IMR-90 (cell line): ENCODE measurements at regions not wholly inside any gene's neighbourhood (a gene's known extent, or its start where the extent isn't known, plus 50 kb on each side); places are given as distances from the start of the nearest gene placed in this dataset.

Experiments used
- ATAC-seq: fragments of 200-7000 bp; cut with Tn5 transposase; 2 replicates; pipeline ENCODE4 v1.9.1; 2020; ENCODE audit warnings: low read depth, mild to moderate bottlenecking, moderate library complexity
- BruUV-seq: library from RNA; stranded (reverse); fragments of 400-500 nt; replicated peaks from 2 replicates; lab custom pipeline; 2021; lab: Mats Ljungman, UMichigan
- CTCF ChIA-PET: fragments of 300-600 bp; formaldehyde crosslinking; extraction: SDS; loops from one replicate; lab custom pipeline; 2021; ENCODE audit warnings: antibody characterized with exemption; lab: Yijun Ruan, JAX
- POLR2A ChIA-PET: fragments of 300-600 bp; sonication (Branson Sonifier 250); formaldehyde crosslinking; loops from one replicate; lab custom pipeline; 2022; ENCODE audit warnings: antibody characterized with exemption; ENCODE audit not compliant: unreplicated experiment; lab: Charles Lee
- DNase-seq: peaks from one replicate; pipeline ENCODE4 v3.0.0; 2013
- H2AFZ ChIP-seq: replicated peaks from 2 replicates; pipeline ENCODE3; 2013; ENCODE audit warnings: low read length, mild to moderate bottlenecking; ENCODE audit not compliant: poor library complexity
- H2AK5ac ChIP-seq: 2 replicates; pipeline ENCODE4 v1.6.1; 2013; ENCODE audit warnings: low read depth, low read length, inconsistent platforms
- H2AK9ac ChIP-seq: replicated peaks from 2 replicates; pipeline ENCODE3; 2013; ENCODE audit warnings: mild to moderate bottlenecking, low read depth, low read length, moderate library complexity; ENCODE audit not compliant: poor library complexity
- H2BK120ac ChIP-seq: 2 replicates; pipeline ENCODE4 v1.6.1; 2013; ENCODE audit warnings: low read depth, low read length, inconsistent platforms
- H2BK15ac ChIP-seq: 3 replicates; pipeline ENCODE4 v1.6.1; 2013; ENCODE audit warnings: low read depth, low read length, inconsistent platforms
- H2BK20ac ChIP-seq: 2 replicates; pipeline ENCODE4 v1.6.1; 2013; ENCODE audit warnings: low read depth, mild to moderate bottlenecking, inconsistent platforms, low read length, moderate library complexity
- H2BK5ac ChIP-seq: 2 replicates; pipeline ENCODE4 v1.6.1; 2013; ENCODE audit warnings: mild to moderate bottlenecking, low read depth, low read length, inconsistent platforms; ENCODE audit not compliant: poor library complexity, severe bottlenecking
- H3K14ac ChIP-seq: replicated peaks from 2 replicates; pipeline ENCODE4 v1.6.1; 2013; ENCODE audit warnings: low read depth, low read length, inconsistent platforms
- H3K18ac ChIP-seq: 2 replicates; pipeline ENCODE4 v1.6.1; 2013; ENCODE audit warnings: low read depth, low read length, control low read depth
- H3K23ac ChIP-seq: 2 replicates; pipeline ENCODE4 v1.6.1; 2013; ENCODE audit warnings: low read depth, low read length, inconsistent platforms
- H3K27ac ChIP-seq: 2 replicates; pipeline ENCODE4 v1.5.1; 2013; ENCODE audit warnings: mild to moderate bottlenecking, control low read depth, low read length; ENCODE audit not compliant: insufficient read depth
- H3K27me3 ChIP-seq: 2 replicates; pipeline ENCODE4 v1.6.1; 2013; ENCODE audit warnings: low read length; ENCODE audit not compliant: control insufficient read depth, insufficient read depth
- H3K36me3 ChIP-seq: 2 replicates; pipeline ENCODE4 v1.6.1; 2013; ENCODE audit warnings: low read length, mixed read lengths; ENCODE audit not compliant: control insufficient read depth, insufficient read depth
- H3K4ac ChIP-seq: 2 replicates; pipeline ENCODE4 v1.6.1; 2013; ENCODE audit warnings: low read depth, low read length, inconsistent platforms
- H3K4me1 ChIP-seq: 2 replicates; pipeline ENCODE4 v1.6.1; 2013; ENCODE audit warnings: low read length, mixed read lengths; ENCODE audit not compliant: control insufficient read depth, insufficient read depth
- H3K4me2 ChIP-seq: 2 replicates; pipeline ENCODE4 v1.6.1; 2013; ENCODE audit warnings: low read depth, mild to moderate bottlenecking, control low read depth, low read length, moderate library complexity
- H3K4me3 ChIP-seq: 2 replicates; pipeline ENCODE4 v1.5.1; 2013; ENCODE audit warnings: low read depth, mild to moderate bottlenecking, control low read depth, low read length, moderate library complexity; ENCODE audit not compliant: insufficient read depth
- H3K56ac ChIP-seq: 2 replicates; pipeline ENCODE4 v1.6.1; 2013; ENCODE audit warnings: low read length, inconsistent platforms; ENCODE audit not compliant: insufficient read depth; ENCODE audit errors: extremely low read depth
- H3K79me1 ChIP-seq, 2 experiments: 2 replicates each; pipeline ENCODE4 v1.6.1; 2013; ENCODE audit warnings: low read length in 2 of 2, inconsistent platforms in 1 of 2, low read depth in 1 of 2
- H3K9ac ChIP-seq: 2 replicates; pipeline ENCODE4 v1.6.1; 2013; ENCODE audit warnings: low read depth, low read length, control low read depth
- H3K9me1 ChIP-seq: 2 replicates; pipeline ENCODE4 v1.6.1; 2013; ENCODE audit warnings: low read length, inconsistent platforms; ENCODE audit not compliant: insufficient read depth
- H3K9me3 ChIP-seq: 2 replicates; pipeline ENCODE4 v1.6.1; 2013; ENCODE audit warnings: low read length; ENCODE audit not compliant: control insufficient read depth, insufficient read depth
- H4K20me1 ChIP-seq: 2 replicates; pipeline ENCODE4 v1.6.1; 2013; ENCODE audit warnings: low read length, inconsistent platforms; ENCODE audit not compliant: insufficient read depth
- H4K5ac ChIP-seq: 2 replicates; pipeline ENCODE4 v1.6.1; 2013; ENCODE audit warnings: mild to moderate bottlenecking, low read depth, low read length, control low read depth
- H4K8ac ChIP-seq, 2 experiments: 2 replicates each; pipeline ENCODE4 v1.6.1; 2013; ENCODE audit warnings: low read depth in 2 of 2, low read length in 2 of 2, control low read depth in 1 of 2, inconsistent platforms in 1 of 2
- H4K91ac ChIP-seq: 2 replicates; pipeline ENCODE4 v1.6.1; 2013; ENCODE audit warnings: low read depth, low read length, inconsistent platforms; ENCODE audit not compliant: insufficient read depth
- CHD1 ChIP-seq: IDR thresholded peaks from 2 replicates; pipeline ENCODE4 v1.6.1; 2012; ENCODE audit warnings: low read depth, low read length, improper control_type of control experiment
- FOS ChIP-seq: fragments of 150-350 bp; IDR thresholded peaks from 2 replicates; pipeline ENCODE4 v1.6.1; 2016; ENCODE audit warnings: low read depth, low read length
- MAZ ChIP-seq: IDR thresholded peaks from 2 replicates; pipeline ENCODE4 v1.6.1; 2012; ENCODE audit warnings: low read depth, mild to moderate bottlenecking, low read length, improper control_type of control experiment, moderate library complexity, borderline replicate concordance
- MXI1 ChIP-seq: IDR thresholded peaks from 2 replicates; pipeline ENCODE4 v1.6.1; 2012; ENCODE audit warnings: low read depth, mild to moderate bottlenecking, low read length, moderate library complexity, borderline replicate concordance
- NFE2L2 ChIP-seq: fragments of 150-350 bp; IDR thresholded peaks from 2 replicates; pipeline ENCODE4 v1.6.1; 2016; ENCODE audit warnings: low read depth, mild to moderate bottlenecking, low read length
- POLR2A ChIP-seq: IDR thresholded peaks from 2 replicates; pipeline ENCODE4 v1.6.1; 2012; ENCODE audit warnings: mild to moderate bottlenecking, low read depth, low read length
- RAD21 ChIP-seq: IDR thresholded peaks from 2 replicates; pipeline ENCODE4 v1.6.1; 2012; ENCODE audit warnings: low read length, improper control_type of control experiment
- RCOR1 ChIP-seq: IDR thresholded peaks from 2 replicates; pipeline ENCODE4 v1.6.1; 2012; ENCODE audit warnings: mild to moderate bottlenecking, low read length, improper control_type of control experiment; ENCODE audit not compliant: insufficient replicate concordance
- RFX5 ChIP-seq: IDR thresholded peaks from 2 replicates; pipeline ENCODE4 v1.8.0; 2012; ENCODE audit warnings: low read depth, mild to moderate bottlenecking, low read length, moderate library complexity
- USF2 ChIP-seq: fragments of 150-350 bp; IDR thresholded peaks from 2 replicates; pipeline ENCODE4 v1.6.1; 2017; ENCODE audit warnings: mild to moderate bottlenecking, antibody characterized with exemption, low read length, low read depth
- WGBS, 2 experiments: methylation state at CpG; one replicate each; pipeline versions ENCODE4 v1.1.5 to v1.1.7; 2013; ENCODE audit warnings: missing lambda C conversion rate in 2 of 2; ENCODE audit not compliant: insufficient read length in 1 of 2; ENCODE audit errors: extremely low coverage in 2 of 2; 5-methylcytosine and 5-hydroxymethylcytosine counted together
- dilution Hi-C: fragments of 300-500 bp; cut with HindIII; formaldehyde crosslinking; loops from one replicate; pipeline ENCODE4 v1.14.3; 2018; ENCODE audit warnings: low sequenced_read_pairs; ENCODE audit not compliant: unreplicated experiment
- in situ Hi-C: fragments of 300-500 bp; cut with MboI; formaldehyde crosslinking; loops from 3 replicates; pipeline ENCODE4 v1.14.3; 2019; ENCODE audit warnings: low sequenced_read_pairs, inconsistent platforms, mixed read lengths
- intact Hi-C: fragments of 100-400 bp; cut with micrococcal nuclease; formaldehyde crosslinking; loops from 2 replicates; pipeline ENCODE4 v1.10.0; 2022
- TF ChIP-seq, protein P1 (sequence below): conservative IDR thresholded peaks from 2 replicates; pipeline ENCODE4 v1.5.1; 2012; ENCODE audit warnings: mild to moderate bottlenecking, low read depth, low read length, improper control_type of control experiment

DNA sequence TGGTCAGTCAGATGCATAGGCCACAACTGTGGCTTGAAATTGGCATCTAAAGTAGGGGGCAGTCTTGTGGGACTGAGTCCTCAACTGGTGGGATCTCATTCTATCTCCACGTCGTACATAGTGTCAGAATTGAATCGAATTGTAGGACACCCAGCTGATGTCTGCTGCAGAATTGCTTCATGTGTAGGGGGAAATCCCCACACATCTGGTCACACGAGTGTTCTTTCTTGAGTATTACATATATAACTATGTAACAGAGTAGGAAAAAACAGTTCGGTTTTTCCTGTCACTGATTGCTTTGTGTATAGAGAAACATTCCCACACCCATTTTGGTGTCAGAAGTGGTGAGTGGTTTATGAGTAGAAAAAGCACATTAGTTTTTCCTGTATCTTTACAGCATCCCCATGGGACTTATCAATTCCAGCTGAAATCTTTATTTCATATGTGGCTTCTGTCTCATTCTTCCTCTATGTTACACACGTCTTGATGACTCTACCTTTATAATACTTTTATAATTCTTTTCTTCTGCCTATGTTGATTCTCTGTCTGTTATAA, 79.4 kb upstream of the PCGF5 start:
- H2AK5ac ChIP-seq = no peak overlapping the region
- TF ChIP-seq RAD21 (no peak), MXI1 (no peak), CHD1 (no peak), RFX5 (no peak), POLR2A (no peak), RCOR1 (no peak), FOS (no peak), USF2 (no peak), MAZ (no peak), NFE2L2 (no peak)
- TF ChIP-seq, protein P1, sequence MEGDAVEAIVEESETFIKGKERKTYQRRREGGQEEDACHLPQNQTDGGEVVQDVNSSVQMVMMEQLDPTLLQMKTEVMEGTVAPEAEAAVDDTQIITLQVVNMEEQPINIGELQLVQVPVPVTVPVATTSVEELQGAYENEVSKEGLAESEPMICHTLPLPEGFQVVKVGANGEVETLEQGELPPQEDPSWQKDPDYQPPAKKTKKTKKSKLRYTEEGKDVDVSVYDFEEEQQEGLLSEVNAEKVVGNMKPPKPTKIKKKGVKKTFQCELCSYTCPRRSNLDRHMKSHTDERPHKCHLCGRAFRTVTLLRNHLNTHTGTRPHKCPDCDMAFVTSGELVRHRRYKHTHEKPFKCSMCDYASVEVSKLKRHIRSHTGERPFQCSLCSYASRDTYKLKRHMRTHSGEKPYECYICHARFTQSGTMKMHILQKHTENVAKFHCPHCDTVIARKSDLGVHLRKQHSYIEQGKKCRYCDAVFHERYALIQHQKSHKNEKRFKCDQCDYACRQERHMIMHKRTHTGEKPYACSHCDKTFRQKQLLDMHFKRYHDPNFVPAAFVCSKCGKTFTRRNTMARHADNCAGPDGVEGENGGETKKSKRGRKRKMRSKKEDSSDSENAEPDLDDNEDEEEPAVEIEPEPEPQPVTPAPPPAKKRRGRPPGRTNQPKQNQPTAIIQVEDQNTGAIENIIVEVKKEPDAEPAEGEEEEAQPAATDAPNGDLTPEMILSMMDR = no peak
- no peaks in the 10 kb centered on the region for H3K36me3 ChIP-seq
- H3K9me1 ChIP-seq = no peaks in the 10 kb centered on the region
- H3K79me1 ChIP-seq = no peaks in the 10 kb centered on the region
- no peak overlapping the region for H2BK20ac ChIP-seq
- H2BK15ac ChIP-seq = no peak overlapping the region
- ChIA-PET POLR2A (no interaction called here), CTCF (no interaction called here)
- H2BK5ac ChIP-seq = no peak overlapping the region
- BruUV-seq = no TSS peak
- intact Hi-C loops (no loop called here), in situ Hi-C loops (no loop called here), dilution Hi-C loops (no loop called here)
- no peaks in the 10 kb centered on the region for H4K20me1 ChIP-seq
- no peak overlapping the region for H3K56ac ChIP-seq
- no peak overlapping the region for H3K27ac ChIP-seq
- H3K4me3 ChIP-seq = no peak overlapping the region
- no peak for ATAC-seq
- no peak overlapping the region for H3K23ac ChIP-seq
- no peak overlapping the region for H2AFZ ChIP-seq
- no peak overlapping the region for H4K91ac ChIP-seq
- H3K18ac ChIP-seq = no peak overlapping the region
- no peak overlapping the region for H3K14ac ChIP-seq
- H2BK120ac ChIP-seq = no peak overlapping the region
- H3K9ac ChIP-seq = no peak overlapping the region
- no peaks in the 10 kb centered on the region for H3K4me1 ChIP-seq
- H3K4ac ChIP-seq = no peak overlapping the region
- no peaks in the 10 kb centered on the region for H3K9me3 ChIP-seq
- H2AK9ac ChIP-seq = no peak overlapping the region
- H4K8ac ChIP-seq = no peak overlapping the region
- WGBS, 2 experiments = no CpG with 5 or more reads among the region's 6 CpGs
- no peak overlapping the region for H4K5ac ChIP-seq
- no peak overlapping the region for H3K4me2 ChIP-seq
- H3K27me3 ChIP-seq = peaks cover 2% of the 10 kb centered on the region; the same call in 1 of the 2 replicates
- DNase-seq = no peak
